MM.1S (cell line): ENCODE measurements at regions not wholly inside any gene's neighbourhood (a gene's known extent, or its start where the extent isn't known, plus 50 kb on each side); places are given as distances from the start of the nearest gene placed in this dataset.

Experiments
- EZH2 ChIP-seq: fragments of 300-600 bp; sonication (generic); optimal IDR thresholded peaks from 2 replicates; pipeline ENCODE3; 2017; ENCODE audit warnings: low read depth, mild to moderate bottlenecking, antibody characterized with exemption, low read length, mixed read lengths
- EZH2phosphoT487 ChIP-seq: fragments of 300-600 bp; sonication (generic); IDR thresholded peaks from 2 replicates; pipeline ENCODE4 v1.6.1; 2018; ENCODE audit warnings: antibody characterized with exemption, low read length
- TF ChIP-seq, protein P1 (sequence below): fragments of 300-600 bp; sonication (generic); IDR thresholded peaks from 2 replicates; pipeline ENCODE4 v1.5.1; 2016; ENCODE audit warnings: antibody characterized with exemption, low read length, mixed read lengths

DNA sequence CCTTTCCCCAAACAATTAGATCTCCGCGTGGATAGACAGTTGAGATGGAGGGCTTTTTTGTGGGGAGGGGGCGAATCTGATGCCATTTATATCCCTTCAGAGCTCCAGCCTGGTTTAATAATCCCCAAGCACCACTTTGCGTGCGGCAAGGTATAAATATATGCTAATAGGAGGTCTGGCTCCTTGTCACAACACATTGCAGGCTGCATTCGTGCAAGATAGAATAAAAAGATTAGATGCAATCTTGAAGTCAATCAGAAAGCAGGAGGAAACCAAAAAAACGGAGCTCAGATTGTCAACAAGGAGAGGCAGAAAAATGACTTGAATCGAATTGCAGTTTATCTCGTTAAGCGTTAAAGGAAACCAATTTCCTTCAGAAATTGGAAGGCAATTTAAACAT, 248.7 kb downstream of the SPTSSA start:
- TF ChIP-seq, protein P1, sequence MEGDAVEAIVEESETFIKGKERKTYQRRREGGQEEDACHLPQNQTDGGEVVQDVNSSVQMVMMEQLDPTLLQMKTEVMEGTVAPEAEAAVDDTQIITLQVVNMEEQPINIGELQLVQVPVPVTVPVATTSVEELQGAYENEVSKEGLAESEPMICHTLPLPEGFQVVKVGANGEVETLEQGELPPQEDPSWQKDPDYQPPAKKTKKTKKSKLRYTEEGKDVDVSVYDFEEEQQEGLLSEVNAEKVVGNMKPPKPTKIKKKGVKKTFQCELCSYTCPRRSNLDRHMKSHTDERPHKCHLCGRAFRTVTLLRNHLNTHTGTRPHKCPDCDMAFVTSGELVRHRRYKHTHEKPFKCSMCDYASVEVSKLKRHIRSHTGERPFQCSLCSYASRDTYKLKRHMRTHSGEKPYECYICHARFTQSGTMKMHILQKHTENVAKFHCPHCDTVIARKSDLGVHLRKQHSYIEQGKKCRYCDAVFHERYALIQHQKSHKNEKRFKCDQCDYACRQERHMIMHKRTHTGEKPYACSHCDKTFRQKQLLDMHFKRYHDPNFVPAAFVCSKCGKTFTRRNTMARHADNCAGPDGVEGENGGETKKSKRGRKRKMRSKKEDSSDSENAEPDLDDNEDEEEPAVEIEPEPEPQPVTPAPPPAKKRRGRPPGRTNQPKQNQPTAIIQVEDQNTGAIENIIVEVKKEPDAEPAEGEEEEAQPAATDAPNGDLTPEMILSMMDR: no peak
- TF ChIP-seq EZH2 (no peak), EZH2phosphoT487 (no peak)
